H9 (cell line): ENCODE measurements at regions not wholly inside any gene's neighbourhood (a gene's known extent, or its start where the extent isn't known, plus 50 kb on each side); places are given as distances from the start of the nearest gene placed in this dataset.

Experiments
- DNase-seq: peaks from one replicate; pipeline ENCODE4 v3.0.0-alpha.2; 2017
- H2AFZ ChIP-seq: one replicate; pipeline ENCODE4 v1.6.1; 2013; ENCODE audit warnings: mild to moderate bottlenecking, low read length, control low read depth, moderate library complexity
- H2AK5ac ChIP-seq: 2 replicates; pipeline ENCODE4 v1.6.1; 2013; ENCODE audit warnings: low read length, control low read depth, mixed read lengths; ENCODE audit not compliant: insufficient read length
- H2BK120ac ChIP-seq: one replicate; pipeline ENCODE4 v1.6.1; 2013; ENCODE audit warnings: low read depth, mild to moderate bottlenecking, low read length, control low read depth, inconsistent platforms; ENCODE audit not compliant: poor library complexity, severe bottlenecking
- H2BK12ac ChIP-seq: 2 replicates; pipeline ENCODE4 v1.6.1; 2013; ENCODE audit warnings: low read length, control low read depth, mixed read lengths, low read depth; ENCODE audit not compliant: insufficient read length
- H2BK15ac ChIP-seq: 2 replicates; pipeline ENCODE4 v1.6.1; 2013; ENCODE audit warnings: low read depth, low read length, control low read depth
- H2BK20ac ChIP-seq: one replicate; pipeline ENCODE4 v1.6.1; 2013; ENCODE audit warnings: low read depth, mild to moderate bottlenecking, low read length, control low read depth, inconsistent platforms; ENCODE audit not compliant: poor library complexity, severe bottlenecking
- H2BK5ac ChIP-seq: 2 replicates; pipeline ENCODE4 v1.6.1; 2013; ENCODE audit warnings: low read length, control low read depth, mixed read lengths; ENCODE audit not compliant: insufficient read length
- H3K14ac ChIP-seq: 2 replicates; pipeline ENCODE4 v1.6.1; 2013; ENCODE audit warnings: low read length, control low read depth; ENCODE audit not compliant: insufficient read depth
- H3K18ac ChIP-seq: 2 replicates; pipeline ENCODE4 v1.6.1; 2013; ENCODE audit warnings: low read depth, mild to moderate bottlenecking, mixed read lengths, low read length, control low read depth; ENCODE audit not compliant: insufficient read length
- H3K23ac ChIP-seq: 2 replicates; pipeline ENCODE4 v1.6.1; 2013; ENCODE audit warnings: low read length, control low read depth, mixed read lengths, low read depth; ENCODE audit not compliant: insufficient read length
- H3K23me2 ChIP-seq: 2 replicates; pipeline ENCODE4 v1.6.1; 2013; ENCODE audit warnings: low read depth, mild to moderate bottlenecking, mixed read lengths, low read length, control low read depth; ENCODE audit not compliant: insufficient read length, poor library complexity, severe bottlenecking
- H3K27ac ChIP-seq: 2 replicates; pipeline ENCODE4 v1.5.1; 2013; ENCODE audit warnings: low read length, control low read depth, mixed read lengths, low read depth; ENCODE audit not compliant: insufficient read length
- H3K27me3 ChIP-seq: 2 replicates; pipeline ENCODE4 v1.6.1; 2013; ENCODE audit warnings: low read length, control low read depth, inconsistent platforms; ENCODE audit not compliant: insufficient read depth
- H3K4ac ChIP-seq: 2 replicates; pipeline ENCODE4 v1.6.1; 2013; ENCODE audit warnings: low read depth, mild to moderate bottlenecking, control low read depth, inconsistent platforms, low read length, moderate library complexity
- H3K4me1 ChIP-seq: 2 replicates; pipeline ENCODE4 v1.6.1; 2013; ENCODE audit warnings: low read length, control low read depth, inconsistent platforms; ENCODE audit not compliant: insufficient read depth
- H3K4me2 ChIP-seq: 2 replicates; pipeline ENCODE4 v1.6.1; 2013; ENCODE audit warnings: low read length, control low read depth, mixed read lengths; ENCODE audit not compliant: insufficient read length, insufficient read depth
- H3K56ac ChIP-seq: 2 replicates; pipeline ENCODE4 v1.6.1; 2013; ENCODE audit warnings: low read depth, mild to moderate bottlenecking, mixed read lengths, low read length, control low read depth; ENCODE audit not compliant: insufficient read length
- H3K79me1 ChIP-seq: 2 replicates; pipeline ENCODE4 v1.6.1; 2013; ENCODE audit warnings: low read depth, mild to moderate bottlenecking, moderate library complexity, low read length, control low read depth, inconsistent platforms; ENCODE audit not compliant: insufficient read depth, poor library complexity, severe bottlenecking
- H3K79me2 ChIP-seq: 2 replicates; pipeline ENCODE4 v1.6.1; 2013; ENCODE audit warnings: low read length, control low read depth, inconsistent platforms; ENCODE audit not compliant: insufficient read depth
- H3K9ac ChIP-seq: 2 replicates; pipeline ENCODE4 v1.6.1; 2013; ENCODE audit warnings: low read length, control low read depth, mixed read lengths; ENCODE audit not compliant: insufficient read length; ENCODE audit errors: extremely low read depth
- H3K9me3 ChIP-seq: one replicate; pipeline ENCODE4 v1.6.1; 2013; ENCODE audit warnings: low read depth, low read length, inconsistent platforms; ENCODE audit not compliant: control insufficient read depth
- H3T11ph ChIP-seq: one replicate; pipeline ENCODE4 v1.6.1; 2013; ENCODE audit warnings: mild to moderate bottlenecking, low read length, control low read depth, inconsistent platforms
- H4K20me1 ChIP-seq: one replicate; pipeline ENCODE4 v1.6.1; 2013; ENCODE audit not compliant: control insufficient read depth, insufficient read length, insufficient read depth
- H4K5ac ChIP-seq: 2 replicates; pipeline ENCODE4 v1.6.1; 2013; ENCODE audit warnings: low read depth, mild to moderate bottlenecking, mixed read lengths, low read length, control low read depth; ENCODE audit not compliant: insufficient read length
- H4K8ac ChIP-seq: replicated peaks from 2 replicates; pipeline ENCODE4 v1.6.1; 2013; ENCODE audit warnings: low read length, control low read depth, mixed read lengths, low read depth; ENCODE audit not compliant: insufficient read length
- H4K91ac ChIP-seq: 2 replicates; pipeline ENCODE4 v1.6.1; 2013; ENCODE audit warnings: low read depth, mild to moderate bottlenecking, moderate library complexity, mixed read lengths, low read length, control low read depth; ENCODE audit not compliant: insufficient read length
- H3K27ac Mint-ChIP-seq, 3 experiments: 2 replicates in 2 of 3; 3 replicates in 1 of 3; pipeline ENCODE4 v1.8.0; 2020 to 2021; ENCODE audit warnings: mixed read lengths in 3 of 3, mild to moderate bottlenecking in 1 of 3, moderate library complexity in 1 of 3
- H3K27me3 Mint-ChIP-seq: 2 replicates; pipeline ENCODE4 v1.8.0; 2021; ENCODE audit warnings: low read depth, mild to moderate bottlenecking, moderate library complexity, mixed read lengths
- H3K36me3 Mint-ChIP-seq, 3 experiments: 2 replicates in 2 of 3; 3 replicates in 1 of 3; pipeline ENCODE4 v1.8.0; 2020 to 2021; ENCODE audit warnings: low read depth in 3 of 3, mixed read lengths in 3 of 3; ENCODE audit not compliant: insufficient read depth in 1 of 3
- H3K4me1 Mint-ChIP-seq, 2 experiments: 2 replicates each; pipeline ENCODE4 v1.8.0; 2020; ENCODE audit warnings: mixed read lengths in 2 of 2
- H3K4me3 Mint-ChIP-seq, 2 experiments: 2 replicates in 1 of 2; 3 replicates in 1 of 2; pipeline ENCODE4 v1.8.0; 2020 to 2021; ENCODE audit warnings: mild to moderate bottlenecking in 2 of 2, mixed read lengths in 2 of 2, moderate library complexity in 1 of 2
- H3K9me3 Mint-ChIP-seq, 2 experiments: 2 replicates in 1 of 2; 3 replicates in 1 of 2; pipeline ENCODE4 v1.8.0; 2020; ENCODE audit warnings: mild to moderate bottlenecking in 2 of 2, mixed read lengths in 2 of 2, moderate library complexity in 1 of 2
- WGBS: extraction: QIAGEN DNeasy Blood & Tissue Kit; methylation state at CpG from one replicate; pipeline ENCODE4 v1.1.7; 2013; ENCODE audit warnings: missing lambda C conversion rate, low lambda C conversion rate, mixed read lengths; ENCODE audit not compliant: insufficient read length; ENCODE audit errors: extremely low coverage; 5-methylcytosine and 5-hydroxymethylcytosine counted together
- TF ChIP-seq, protein P1 (sequence below): fragments of 200-600 bp; sonication (generic); conservative IDR thresholded peaks from 3 replicates; pipeline ENCODE4 v1.8.0; 2021; ENCODE audit warnings: antibody characterized with exemption, mild to moderate bottlenecking

DNA sequence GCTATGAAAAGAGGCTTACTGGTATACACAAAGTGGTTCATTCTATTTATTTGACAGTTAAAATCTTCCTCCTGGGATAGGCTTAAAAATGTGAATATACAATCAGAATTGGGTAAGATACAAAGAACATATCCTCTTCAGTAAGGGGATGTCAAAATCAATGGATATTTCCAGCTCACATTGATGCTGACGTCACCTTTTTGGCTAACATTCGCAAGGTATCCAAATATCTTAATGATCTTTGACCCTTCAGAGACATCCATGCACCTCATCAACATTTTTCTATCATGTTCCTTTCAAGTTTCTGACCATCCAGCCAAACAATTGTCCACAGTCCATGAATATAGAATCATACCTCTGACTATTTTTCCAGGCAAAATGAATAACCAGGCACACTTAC is 697.3 kb downstream of the NR2F2 start:
- Histone ChIP-seq H2BK12ac (no peak overlapping the region), H3K9me3 (no peaks in the 10 kb centered on the region), H3K27ac (no peak overlapping the region), H4K91ac (no peak overlapping the region), H3K4me1 (no peaks in the 10 kb centered on the region; the same call in 1 of the 2 replicates), H3K23me2 (no peaks in the 10 kb centered on the region), H3K56ac (no peak overlapping the region), H3K9ac (no peak overlapping the region), H4K8ac (no peak overlapping the region), H3K27me3 (no peaks in the 10 kb centered on the region), H4K20me1 (no peaks in the 10 kb centered on the region), H2BK5ac (no peak overlapping the region), H2AFZ (no peak overlapping the region), H3K23ac (no peak overlapping the region), H3K79me2 (no peaks in the 10 kb centered on the region), H3K4ac (no peak overlapping the region), H2AK5ac (no peak overlapping the region), H3T11ph (no peak overlapping the region), H2BK120ac (no peak overlapping the region), H3K79me1 (no peaks in the 10 kb centered on the region), H3K14ac (no peak overlapping the region), H3K18ac (no peak overlapping the region), H2BK15ac (no peak overlapping the region), H4K5ac (no peak overlapping the region), H3K4me2 (no peak overlapping the region), H2BK20ac (no peak overlapping the region)
- Mint-ChIP-seq H3K9me3 (peaks cover 8 to 12% of the 10 kb centered on the region in 2 experiments; a peak in 4 of 5 replicates), H3K36me3 (peaks cover 0 to 11% (median 5%) of the 10 kb centered on the region in 3 experiments; a peak in 5 of 7 replicates), H3K4me1 (no peaks in the 10 kb centered on the region), H3K27me3 (no peaks in the 10 kb centered on the region), H3K4me3 (no peak overlapping the region), H3K27ac (no peak overlapping the region)
- no peak for DNase-seq
- TF ChIP-seq, protein P1, sequence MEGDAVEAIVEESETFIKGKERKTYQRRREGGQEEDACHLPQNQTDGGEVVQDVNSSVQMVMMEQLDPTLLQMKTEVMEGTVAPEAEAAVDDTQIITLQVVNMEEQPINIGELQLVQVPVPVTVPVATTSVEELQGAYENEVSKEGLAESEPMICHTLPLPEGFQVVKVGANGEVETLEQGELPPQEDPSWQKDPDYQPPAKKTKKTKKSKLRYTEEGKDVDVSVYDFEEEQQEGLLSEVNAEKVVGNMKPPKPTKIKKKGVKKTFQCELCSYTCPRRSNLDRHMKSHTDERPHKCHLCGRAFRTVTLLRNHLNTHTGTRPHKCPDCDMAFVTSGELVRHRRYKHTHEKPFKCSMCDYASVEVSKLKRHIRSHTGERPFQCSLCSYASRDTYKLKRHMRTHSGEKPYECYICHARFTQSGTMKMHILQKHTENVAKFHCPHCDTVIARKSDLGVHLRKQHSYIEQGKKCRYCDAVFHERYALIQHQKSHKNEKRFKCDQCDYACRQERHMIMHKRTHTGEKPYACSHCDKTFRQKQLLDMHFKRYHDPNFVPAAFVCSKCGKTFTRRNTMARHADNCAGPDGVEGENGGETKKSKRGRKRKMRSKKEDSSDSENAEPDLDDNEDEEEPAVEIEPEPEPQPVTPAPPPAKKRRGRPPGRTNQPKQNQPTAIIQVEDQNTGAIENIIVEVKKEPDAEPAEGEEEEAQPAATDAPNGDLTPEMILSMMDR, result no peak
- no CpG with 5 or more reads among the region's 2 CpGs for WGBS
